Naive thymus-derived CD4-positive, alpha-beta T cell (primary cell): ENCODE measurements at regions not wholly inside any gene's neighbourhood (a gene's known extent, or its start where the extent isn't known, plus 50 kb on each side); places are given as distances from the start of the nearest gene placed in this dataset.

Experiments
- ATAC-seq: fragments of 150-1000 bp; cut with Tn5 transposase; 2 replicates; pipeline ENCODE4 v1.10.0; 2021; ENCODE audit warnings: mild to moderate bottlenecking, moderate library complexity
- CTCF ChIA-PET: fragments of 350-600 bp; sonication (Branson Sonifier 250); formaldehyde crosslinking; loops from one replicate; lab custom pipeline; 2021; ENCODE audit warnings: antibody characterized with exemption; lab: Charles Lee
- POLR2A ChIA-PET: fragments of 350-600 bp; sonication (Branson Sonifier 250); formaldehyde crosslinking; loops from one replicate; lab custom pipeline; 2021; ENCODE audit warnings: antibody characterized with exemption, inconsistent platforms; lab: Charles Lee
- DNase-seq, 9 donors: peaks; one replicate each; pipeline versions ENCODE4 v3.0.0 to v3.0.0-alpha.2; 2020 to 2022; ENCODE audit warnings: mixed read lengths in 1 of 9
- H3K27ac ChIP-seq: one replicate; pipeline ENCODE4 v1.7.0; 2013; ENCODE audit warnings: mild to moderate bottlenecking, low read depth, low read length, moderate library complexity
- H3K27me3 ChIP-seq, 2 donors: one replicate each; pipeline ENCODE4 v1.7.0; 2013; ENCODE audit warnings: low read length in 2 of 2, mild to moderate bottlenecking in 2 of 2, moderate library complexity in 2 of 2; ENCODE audit not compliant: control insufficient read depth in 2 of 2, insufficient read depth in 2 of 2
- H3K36me3 ChIP-seq, 3 experiments: 1 replicate in 2 of 3; 2 replicates in 1 of 3; pipeline ENCODE4 v1.7.0; 2013; ENCODE audit warnings: low read length in 3 of 3, mild to moderate bottlenecking in 3 of 3, moderate library complexity in 1 of 3; ENCODE audit not compliant: insufficient read depth in 3 of 3, control insufficient read depth in 2 of 3
- H3K4me1 ChIP-seq, 2 donors: one replicate each; pipeline ENCODE4 v1.7.0; 2013; ENCODE audit warnings: low read length in 2 of 2, mild to moderate bottlenecking in 2 of 2, moderate library complexity in 1 of 2; ENCODE audit not compliant: control insufficient read depth in 2 of 2, insufficient read depth in 2 of 2
- H3K4me3 ChIP-seq: 2 replicates; pipeline ENCODE4 v1.7.0; 2013; ENCODE audit warnings: mild to moderate bottlenecking, low read length
- H3K9me3 ChIP-seq, 3 experiments: 1 replicate in 2 of 3; 2 replicates in 1 of 3; pipeline ENCODE4 v1.7.0; 2013; ENCODE audit warnings: low read length in 3 of 3; ENCODE audit not compliant: control insufficient read depth in 2 of 3
- H3K27ac Mint-ChIP-seq, 9 donors: one replicate each; pipeline ENCODE4 v1.8.0; 2020 to 2022; ENCODE audit warnings: mixed read lengths in 9 of 9, mild to moderate bottlenecking in 8 of 9, moderate library complexity in 5 of 9, inconsistent platforms in 2 of 9
- H3K27me3 Mint-ChIP-seq, 5 donors: one replicate each; pipeline ENCODE4 v1.8.0; 2021 to 2022; ENCODE audit warnings: mixed read lengths in 5 of 5, mild to moderate bottlenecking in 1 of 5
- H3K36me3 Mint-ChIP-seq, 5 donors: one replicate each; pipeline ENCODE4 v1.8.0; 2020 to 2022; ENCODE audit warnings: mixed read lengths in 5 of 5, mild to moderate bottlenecking in 3 of 5, inconsistent platforms in 1 of 5
- H3K4me1 Mint-ChIP-seq, 7 donors: one replicate each; pipeline ENCODE4 v1.8.0; 2020 to 2022; ENCODE audit warnings: mixed read lengths in 7 of 7, mild to moderate bottlenecking in 3 of 7, inconsistent platforms in 1 of 7
- H3K4me3 Mint-ChIP-seq, 10 donors: one replicate each; pipeline ENCODE4 v1.8.0; 2020 to 2022; ENCODE audit warnings: mild to moderate bottlenecking in 10 of 10, mixed read lengths in 10 of 10, moderate library complexity in 6 of 10, inconsistent platforms in 2 of 10
- H3K9me3 Mint-ChIP-seq, 11 donors: one replicate each; pipeline ENCODE4 v1.8.0; 2020 to 2022; ENCODE audit warnings: mixed read lengths in 11 of 11, mild to moderate bottlenecking in 4 of 11, inconsistent platforms in 1 of 11, moderate library complexity in 1 of 11
- intact Hi-C, 2 donors: fragments of 100-400 bp; cut with micrococcal nuclease; formaldehyde crosslinking; loops; one replicate each; pipeline ENCODE4 v1.15.1; 2023

- Histone ChIP-seq H3K4me3 (no peak overlapping the region), H3K27me3 (no peaks in the 10 kb centered on the region), H3K9me3 (no peaks in the 10 kb centered on the region), H3K36me3 (no peaks in the 10 kb centered on the region), H3K4me1 (no peaks in the 10 kb centered on the region), H3K27ac (no peak overlapping the region)
- ChIA-PET POLR2A (no interaction called here), CTCF (no interaction called here)
- Mint-ChIP-seq H3K9me3 (peaks cover 1 to 30% (median 12%) of the 10 kb centered on the region in 11 donors), H3K4me3 (no peak overlapping the region), H3K4me1 (no peaks in the 10 kb centered on the region), H3K36me3 (no peaks in the 10 kb centered on the region), H3K27me3 (no peaks in the 10 kb centered on the region), H3K27ac (no peak overlapping the region)
- intact Hi-C loops, result no loop called here
- DNase-seq, result no peak
- no peak for ATAC-seq
Measured at GRCh38 chr10:107727767-107728317, 563.3 kb upstream of the SORCS1 start.

GRCh38 chr10:107718864-107719263 is 554.4 kb upstream of the SORCS1 start:
- no peak overlapping the region for H3K27ac ChIP-seq
- intact Hi-C loops, result no loop called here
- Mint-ChIP-seq H3K4me3 (no peak overlapping the region), H3K27ac (no peak overlapping the region), H3K36me3 (no peaks in the 10 kb centered on the region), H3K9me3 (peaks cover 1 to 27% (median 9%) of the 10 kb centered on the region in 11 donors), H3K27me3 (no peaks in the 10 kb centered on the region), H3K4me1 (no peaks in the 10 kb centered on the region)
- no peak overlapping the region for H3K4me3 ChIP-seq
- CTCF ChIA-PET, result no interaction called here
- no peaks in the 10 kb centered on the region for H3K4me1 ChIP-seq
- H3K27me3 ChIP-seq, result no peaks in the 10 kb centered on the region
- ATAC-seq (no peak), DNase-seq (no peak)
- H3K9me3 ChIP-seq, result no peaks in the 10 kb centered on the region
- POLR2A ChIA-PET, result no interaction called here
- no peaks in the 10 kb centered on the region for H3K36me3 ChIP-seq

GRCh38 chr10:107717046-107717445 is 552.5 kb upstream of the SORCS1 start:
- Histone ChIP-seq H3K36me3 (no peaks in the 10 kb centered on the region), H3K27me3 (no peaks in the 10 kb centered on the region), H3K4me1 (no peaks in the 10 kb centered on the region), H3K27ac (no peak overlapping the region), H3K9me3 (no peaks in the 10 kb centered on the region), H3K4me3 (no peak overlapping the region)
- POLR2A ChIA-PET, result no interaction called here
- H3K4me1 Mint-ChIP-seq, result no peaks in the 10 kb centered on the region
- intact Hi-C loops, result no loop called here
- CTCF ChIA-PET, result no interaction called here
- no peak for DNase-seq
- no peaks in the 10 kb centered on the region for H3K36me3 Mint-ChIP-seq
- no peak overlapping the region for H3K27ac Mint-ChIP-seq
- no peak overlapping the region for H3K4me3 Mint-ChIP-seq
- no peaks in the 10 kb centered on the region for H3K27me3 Mint-ChIP-seq
- no peak for ATAC-seq
- H3K9me3 Mint-ChIP-seq, result peaks cover 1 to 20% (median 6%) of the 10 kb centered on the region in 11 donors

GRCh38 chr10:107715565-107715964 is 551.1 kb upstream of the SORCS1 start:
- DNase-seq, result no peak
- no peak overlapping the region for H3K27ac Mint-ChIP-seq
- no peak overlapping the region for H3K27ac ChIP-seq
- no peaks in the 10 kb centered on the region for H3K36me3 ChIP-seq
- ChIA-PET POLR2A (no interaction called here), CTCF (no interaction called here)
- intact Hi-C loops, result no loop called here
- ATAC-seq, result no peak
- no peaks in the 10 kb centered on the region for H3K9me3 ChIP-seq
- no peaks in the 10 kb centered on the region for H3K27me3 ChIP-seq
- no peaks in the 10 kb centered on the region for H3K36me3 Mint-ChIP-seq
- peaks cover 0 to 27% (median 8%) of the 10 kb centered on the region in 11 donors for H3K9me3 Mint-ChIP-seq
- no peak overlapping the region for H3K4me3 ChIP-seq
- no peaks in the 10 kb centered on the region for H3K4me1 ChIP-seq
- no peak overlapping the region for H3K4me3 Mint-ChIP-seq
- no peaks in the 10 kb centered on the region for H3K4me1 Mint-ChIP-seq
- no peaks in the 10 kb centered on the region for H3K27me3 Mint-ChIP-seq

GRCh38 chr10:107708981-107709380 is 544.5 kb upstream of the SORCS1 start:
- POLR2A ChIA-PET, result no interaction called here
- Histone ChIP-seq H3K27ac (no peak overlapping the region), H3K36me3 (no peaks in the 10 kb centered on the region), H3K4me1 (no peaks in the 10 kb centered on the region), H3K4me3 (no peak overlapping the region), H3K9me3 (no peaks in the 10 kb centered on the region), H3K27me3 (no peaks in the 10 kb centered on the region)
- intact Hi-C loops, result no loop called here
- Mint-ChIP-seq H3K36me3 (no peaks in the 10 kb centered on the region), H3K4me1 (no peaks in the 10 kb centered on the region), H3K9me3 (peaks cover 0 to 16% (median 2%) of the 10 kb centered on the region in 11 donors), H3K27ac (no peak overlapping the region), H3K4me3 (no peak overlapping the region), H3K27me3 (no peaks in the 10 kb centered on the region)
- CTCF ChIA-PET, result no interaction called here
- ATAC-seq (no peak), DNase-seq (no peak)

- Mint-ChIP-seq H3K27me3 (no peaks in the 10 kb centered on the region), H3K4me3 (no peak overlapping the region), H3K4me1 (no peaks in the 10 kb centered on the region), H3K9me3 (peaks cover 0 to 18% (median 0%) of the 10 kb centered on the region in 11 donors), H3K36me3 (no peaks in the 10 kb centered on the region), H3K27ac (no peak overlapping the region)
- H3K27ac ChIP-seq, result no peak overlapping the region
- DNase-seq (no peak), ATAC-seq (no peak)
- ChIA-PET CTCF (no interaction called here), POLR2A (no interaction called here)
- no peaks in the 10 kb centered on the region for H3K4me1 ChIP-seq
- H3K4me3 ChIP-seq, result no peak overlapping the region
- no peaks in the 10 kb centered on the region for H3K27me3 ChIP-seq
- intact Hi-C loops, result no loop called here
- H3K9me3 ChIP-seq, result no peaks in the 10 kb centered on the region
- no peaks in the 10 kb centered on the region for H3K36me3 ChIP-seq
Measured at GRCh38 chr10:107706096-107706725, 541.7 kb upstream of the SORCS1 start.

GRCh38 chr10:107701943-107702342 is 537.4 kb upstream of the SORCS1 start:
- Histone ChIP-seq H3K4me3 (no peak overlapping the region), H3K9me3 (no peaks in the 10 kb centered on the region), H3K27ac (no peak overlapping the region), H3K4me1 (no peaks in the 10 kb centered on the region), H3K36me3 (no peaks in the 10 kb centered on the region), H3K27me3 (no peaks in the 10 kb centered on the region)
- ATAC-seq (no peak), DNase-seq (no peak)
- intact Hi-C loops, result no loop called here
- H3K27me3 Mint-ChIP-seq, result no peaks in the 10 kb centered on the region
- H3K4me1 Mint-ChIP-seq, result no peaks in the 10 kb centered on the region
- ChIA-PET POLR2A (no interaction called here), CTCF (no interaction called here)
- peaks cover 0 to 22% (median 1%) of the 10 kb centered on the region in 11 donors for H3K9me3 Mint-ChIP-seq
- H3K4me3 Mint-ChIP-seq, result no peak overlapping the region
- no peak overlapping the region for H3K27ac Mint-ChIP-seq
- H3K36me3 Mint-ChIP-seq, result no peaks in the 10 kb centered on the region
